ENCODE measurements at regions not wholly inside any gene's neighbourhood (a gene's known extent, or its start where the extent isn't known, plus 50 kb on each side); places are given as distances from the start of the nearest gene placed in this dataset.

- CTCF ChIA-PET: no interaction called here
- intact Hi-C loops (cut with micrococcal nuclease): no loop called here
Observed at GRCh38 chr12:78430551-78430950, 434.0 kb upstream of the SYT1 start.

GRCh38 chr12:78431931-78432330 lies 432.6 kb upstream of the SYT1 start:
- H3K4me3 ChIP-seq (ENCODE audit: low read length): no peak overlapping the region
- no peaks in the 10 kb centered on the region for H4K20me1 ChIP-seq (ENCODE audit: low read length)
- no peaks in the 10 kb centered on the region for H3K27me3 ChIP-seq (ENCODE audit: low read length)
- no peaks in the 10 kb centered on the region for H3K9me2 ChIP-seq (replicated peaks; ENCODE audit: low read length)
- DNase-seq (no peak), ATAC-seq (no peak)
- H2AFZ ChIP-seq (ENCODE audit: low read length): no peak overlapping the region
- intact Hi-C loops (cut with micrococcal nuclease): no loop called here
- TF ChIP-seq, protein P1, sequence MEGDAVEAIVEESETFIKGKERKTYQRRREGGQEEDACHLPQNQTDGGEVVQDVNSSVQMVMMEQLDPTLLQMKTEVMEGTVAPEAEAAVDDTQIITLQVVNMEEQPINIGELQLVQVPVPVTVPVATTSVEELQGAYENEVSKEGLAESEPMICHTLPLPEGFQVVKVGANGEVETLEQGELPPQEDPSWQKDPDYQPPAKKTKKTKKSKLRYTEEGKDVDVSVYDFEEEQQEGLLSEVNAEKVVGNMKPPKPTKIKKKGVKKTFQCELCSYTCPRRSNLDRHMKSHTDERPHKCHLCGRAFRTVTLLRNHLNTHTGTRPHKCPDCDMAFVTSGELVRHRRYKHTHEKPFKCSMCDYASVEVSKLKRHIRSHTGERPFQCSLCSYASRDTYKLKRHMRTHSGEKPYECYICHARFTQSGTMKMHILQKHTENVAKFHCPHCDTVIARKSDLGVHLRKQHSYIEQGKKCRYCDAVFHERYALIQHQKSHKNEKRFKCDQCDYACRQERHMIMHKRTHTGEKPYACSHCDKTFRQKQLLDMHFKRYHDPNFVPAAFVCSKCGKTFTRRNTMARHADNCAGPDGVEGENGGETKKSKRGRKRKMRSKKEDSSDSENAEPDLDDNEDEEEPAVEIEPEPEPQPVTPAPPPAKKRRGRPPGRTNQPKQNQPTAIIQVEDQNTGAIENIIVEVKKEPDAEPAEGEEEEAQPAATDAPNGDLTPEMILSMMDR (conservative IDR thresholded peaks at IDR 0.05; ENCODE audit: low read depth, low read length): no peak
- TF ChIP-seq EZH2phosphoT487 (IDR thresholded peaks at IDR 0.05; ENCODE audit: borderline replicate concordance, low read length) (no peak), EZH2 (IDR thresholded peaks at IDR 0.05; ENCODE audit: low read length, unreplicated experiment) (no peak)
- CTCF ChIA-PET: no interaction called here
- no peaks in the 10 kb centered on the region for H3K79me2 ChIP-seq (ENCODE audit: low read length)
- no peak overlapping the region for H3K9ac ChIP-seq (ENCODE audit: low read length)
- no TSS peak for BruUV-seq (replicated peaks)
- H3K27ac ChIP-seq (ENCODE audit: low read length): no peak overlapping the region
- H3K4me1 ChIP-seq (ENCODE audit: insufficient read depth, low read length): no peaks in the 10 kb centered on the region
- no peaks in the 10 kb centered on the region for H3F3A ChIP-seq (ENCODE audit: low read length, unreplicated experiment)
- H3K9me3 ChIP-seq (ENCODE audit: low read length): no peaks in the 10 kb centered on the region
- no peaks in the 10 kb centered on the region for H3K36me3 ChIP-seq (ENCODE audit: low read depth, low read length)
- H3K4me2 ChIP-seq (ENCODE audit: low read length): no peak overlapping the region
- POLR2A ChIA-PET (ENCODE audit: unreplicated experiment): interaction anchor here (0.7 kb wide), 1 partner anchor 162 kb away, joined by 3 read pairs; no protein-coding TSS in a partner anchor

More at GRCh38 chr12:78430551-78430950, 434.0 kb upstream of the SYT1 start:
- TF ChIP-seq EZH2 (IDR thresholded peaks at IDR 0.05; ENCODE audit: low read length, unreplicated experiment) (no peak), EZH2phosphoT487 (IDR thresholded peaks at IDR 0.05; ENCODE audit: borderline replicate concordance, low read length) (no peak)
- TF ChIP-seq, protein P1 (conservative IDR thresholded peaks at IDR 0.05; ENCODE audit: low read depth, low read length): no peak
- DNase-seq (no peak), ATAC-seq (no peak)
- Histone ChIP-seq H3K4me1 (ENCODE audit: insufficient read depth, low read length) (no peaks in the 10 kb centered on the region), H3K27ac (ENCODE audit: low read length) (no peak overlapping the region), H3K9me2 (replicated peaks; ENCODE audit: low read length) (no peaks in the 10 kb centered on the region), H3K27me3 (ENCODE audit: low read length) (no peaks in the 10 kb centered on the region), H3K36me3 (ENCODE audit: low read depth, low read length) (no peaks in the 10 kb centered on the region), H3K9me3 (ENCODE audit: low read length) (no peaks in the 10 kb centered on the region), H3K4me2 (ENCODE audit: low read length) (no peak overlapping the region), H3K4me3 (ENCODE audit: low read length) (no peak overlapping the region), H3K9ac (ENCODE audit: low read length) (no peak overlapping the region), H2AFZ (ENCODE audit: low read length) (no peak overlapping the region), H4K20me1 (ENCODE audit: low read length) (no peaks in the 10 kb centered on the region), H3F3A (ENCODE audit: low read length, unreplicated experiment) (no peaks in the 10 kb centered on the region), H3K79me2 (ENCODE audit: low read length) (no peaks in the 10 kb centered on the region)
- POLR2A ChIA-PET (ENCODE audit: unreplicated experiment): no interaction called here
- BruUV-seq (replicated peaks): no TSS peak

- ATAC-seq (no peak), DNase-seq (no peak)
- ChIA-PET CTCF (no interaction called here), POLR2A (ENCODE audit: unreplicated experiment) (no interaction called here)
- Histone ChIP-seq H3K27me3 (ENCODE audit: low read length) (no peaks in the 10 kb centered on the region), H2AFZ (ENCODE audit: low read length) (no peak overlapping the region), H3K9me3 (ENCODE audit: low read length) (no peaks in the 10 kb centered on the region), H3K4me2 (ENCODE audit: low read length) (no peak overlapping the region), H4K20me1 (ENCODE audit: low read length) (no peaks in the 10 kb centered on the region), H3K9me2 (replicated peaks; ENCODE audit: low read length) (no peaks in the 10 kb centered on the region), H3K9ac (ENCODE audit: low read length) (no peak overlapping the region), H3K79me2 (ENCODE audit: low read length) (no peaks in the 10 kb centered on the region), H3K36me3 (ENCODE audit: low read depth, low read length) (no peaks in the 10 kb centered on the region), H3K4me1 (ENCODE audit: insufficient read depth, low read length) (peaks cover 32% of the 10 kb centered on the region), H3K4me3 (ENCODE audit: low read length) (no peak overlapping the region), H3K27ac (ENCODE audit: low read length) (no peak overlapping the region), H3F3A (ENCODE audit: low read length, unreplicated experiment) (no peaks in the 10 kb centered on the region)
- BruUV-seq (replicated peaks): no TSS peak
- intact Hi-C loops (cut with micrococcal nuclease): loop anchor here (5.0 kb wide), 1 partner anchor 257 kb away; no protein-coding TSS in a partner anchor
- TF ChIP-seq EZH2 (IDR thresholded peaks at IDR 0.05; ENCODE audit: low read length, unreplicated experiment) (no peak), EZH2phosphoT487 (IDR thresholded peaks at IDR 0.05; ENCODE audit: borderline replicate concordance, low read length) (no peak)
- TF ChIP-seq, protein P1 (conservative IDR thresholded peaks at IDR 0.05; ENCODE audit: low read depth, low read length): no peak
Observed at GRCh38 chr12:78439666-78440065, 424.9 kb upstream of the SYT1 start.
